GM21526 (cell line): ENCODE measurements at regions not wholly inside any gene's neighbourhood (a gene's known extent, or its start where the extent isn't known, plus 50 kb on each side); places are given as distances from the start of the nearest gene placed in this dataset.
"Not testable (repeated sequence)": the region's sequence is repeated elsewhere in the genome, so short reads cannot be mapped to it uniquely, and the experiment has no call there.

ENCODE experiments used
- ATAC-seq: cut with Tn5 transposase; IDR thresholded peaks from one replicate; pipeline ENCODE4 v1.9.1; 2021; ENCODE audit warnings: moderate library complexity; ENCODE audit not compliant: unreplicated experiment, low FRiP score

GRCh38 chr1:230494026-230494425 lies 67.9 kb upstream of the PGBD5 start:
- ATAC-seq, result no peak

- ATAC-seq, result no peak
Measured at GRCh38 chr1:230493264-230493663, 67.1 kb upstream of the PGBD5 start.

- ATAC-seq, result no peak
Measured at GRCh38 chr1:230490436-230490835, 64.3 kb upstream of the PGBD5 start.

- no peak for ATAC-seq
Measured at GRCh38 chr1:230487773-230488428, 61.8 kb upstream of the PGBD5 start.

GRCh38 chr1:230476622-230477003 lies 50.5 kb upstream of the PGBD5 start:
- no peak for ATAC-seq

GRCh38 chr1:230475856-230476621 lies 49.9 kb upstream of the PGBD5 start:
- not testable (repeated sequence) for ATAC-seq
